COLO668 (cell line): ENCODE measurements at regions not wholly inside any gene's neighbourhood (a gene's known extent, or its start where the extent isn't known, plus 50 kb on each side); places are given as distances from the start of the nearest gene placed in this dataset.
"Not testable (repeated sequence)": the region's sequence is repeated elsewhere in the genome, so short reads cannot be mapped to it uniquely, and the experiment has no call there.

Source experiments
- DNase-seq: peaks from one replicate; lab custom pipeline; 2025; ENCODE audit not compliant: unreplicated experiment; lab: John Stamatoyannopoulos, UW

- no peak for DNase-seq
Measured at GRCh38 chr10:44564361-44564760, 179.5 kb upstream of the CXCL12 start.

- no peak for DNase-seq
Measured at GRCh38 chr10:44564790-44565189, 179.9 kb upstream of the CXCL12 start.

- DNase-seq, result no peak
Measured at GRCh38 chr10:44566786-44567185, 181.9 kb upstream of the CXCL12 start.

GRCh38 chr10:44567471-44567870 is 182.6 kb upstream of the CXCL12 start:
- DNase-seq, result no peak

- no peak for DNase-seq
Measured at GRCh38 chr10:44569193-44570091, 184.5 kb upstream of the CXCL12 start.

GRCh38 chr10:44571701-44572100 is 186.8 kb upstream of the CXCL12 start:
- no peak for DNase-seq

GRCh38 chr10:44572146-44572545 is 187.2 kb upstream of the CXCL12 start:
- no peak for DNase-seq

- DNase-seq, result no peak
Measured at GRCh38 chr10:44573821-44574220, 188.9 kb upstream of the CXCL12 start.

- no peak for DNase-seq
Measured at GRCh38 chr10:44574596-44575480, 189.9 kb upstream of the CXCL12 start.

GRCh38 chr10:44575601-44576380 is 190.9 kb upstream of the CXCL12 start:
- DNase-seq, result no peak

- DNase-seq, result no peak
Measured at GRCh38 chr10:44576702-44577191, 191.8 kb upstream of the CXCL12 start.

- DNase-seq, result no peak
Measured at GRCh38 chr10:44577533-44577932, 192.6 kb upstream of the CXCL12 start.

- no peak for DNase-seq
Measured at GRCh38 chr10:44578271-44578670, 193.4 kb upstream of the CXCL12 start.

- DNase-seq, result not testable (repeated sequence)
Measured at GRCh38 chr10:44578963-44579362, 194.1 kb upstream of the CXCL12 start.

- DNase-seq, result no peak
Measured at GRCh38 chr10:44581996-44582395, 197.1 kb upstream of the CXCL12 start.

- no peak for DNase-seq
Measured at GRCh38 chr10:44587488-44588318, 202.8 kb upstream of the CXCL12 start.

GRCh38 chr10:44589181-44589943 is 204.5 kb upstream of the CXCL12 start:
- no peak for DNase-seq

- no peak for DNase-seq
Measured at GRCh38 chr10:44589944-44590449, 205.1 kb upstream of the CXCL12 start.

GRCh38 chr10:44591911-44592310 is 207.0 kb upstream of the CXCL12 start:
- DNase-seq, result no peak
